ENCODE measurements at regions not wholly inside any gene's neighbourhood (a gene's known extent, or its start where the extent isn't known, plus 50 kb on each side); places are given as distances from the start of the nearest gene placed in this dataset.

GRCh38 chr13:75137911-75138571, 343.9 kb downstream of the TBC1D4 start:
- TF ChIP-seq CTCF (conservative IDR thresholded peaks at IDR 0.05 in 1 of 2, IDR thresholded peaks at IDR 0.05 in 1 of 2; ENCODE audit: low read depth in 1 of 2, low read length in 2 of 2) (no peak), EZH2 (IDR thresholded peaks at IDR 0.05; ENCODE audit: low read length, missing control alignments) (no peak)

All from fibroblast of lung (primary cell).